ENCODE measurements at regions not wholly inside any gene's neighbourhood (a gene's known extent, or its start where the extent isn't known, plus 50 kb on each side); places are given as distances from the start of the nearest gene placed in this dataset.
"Not testable (repeated sequence)": the region's sequence is repeated elsewhere in the genome, so short reads cannot be mapped to it uniquely, and the experiment has no call there.

GRCh38 chr6:27141529-27142015, 105.9 kb upstream of the PRSS16 start:
- WGBS, 2 donors (ENCODE audit: low coverage in 1 of 2): 43 to 59% methylated on average over 3 of the region's 3 CpGs
- Histone ChIP-seq H3K4me3 (no peak overlapping the region), H3K9me3 (no peaks in the 10 kb centered on the region), H3K27me3 (no peaks in the 10 kb centered on the region), H3K27ac (no peak overlapping the region), H3K36me3 (no peaks in the 10 kb centered on the region), H3K4me1 (peaks cover 9 to 56% (median 18%) of the 10 kb centered on the region in 4 donors)
- TF ChIP-seq CTCF (IDR thresholded peaks at IDR 0.05): no peak
- TF ChIP-seq EP300 (IDR thresholded peaks at IDR 0.05; ENCODE audit: low read depth): no peak
- TF ChIP-seq POLR2A (IDR thresholded peaks at IDR 0.05): no peak
- no peak for TF ChIP-seq POLR2AphosphoS5 (IDR thresholded peaks at IDR 0.05)
- DNase-seq: no peak
- in situ Hi-C loops (cut with MboI; ENCODE audit: low pct_ligation_motif_present in 1 of 4, low pct_unique_long_range_greater_than_20kb in 1 of 4, low sequenced_read_pairs in 3 of 4) (loop anchor here in 3 of 4 donors (25.0 kb wide), 7 partner anchors 804 to 1104 kb away; a partner anchor contains a TSS), intact Hi-C loops (cut with DNase I; ENCODE audit: low total_unique reads) (loop anchor here (2.0 kb wide), 1 partner anchor 983 kb away; a partner anchor contains a TSS)

GRCh38 chr6:27143020-27143388, 104.5 kb upstream of the PRSS16 start:
- not testable (repeated sequence) for DNase-seq, H3K27ac ChIP-seq, H3K9me3 ChIP-seq, H3K4me3 ChIP-seq, H3K27me3 ChIP-seq, H3K36me3 ChIP-seq
- intact Hi-C loops (cut with DNase I; ENCODE audit: low total_unique reads): loop anchor here (2.0 kb wide), 1 partner anchor 984 kb away; a partner anchor contains a TSS
- 98 to 100% methylated on average over 1 to 4 of the region's 4 CpGs for WGBS, 2 donors (ENCODE audit: low coverage in 1 of 2)
- in situ Hi-C loops (cut with MboI; ENCODE audit: low pct_ligation_motif_present in 1 of 4, low pct_unique_long_range_greater_than_20kb in 1 of 4, low sequenced_read_pairs in 3 of 4): loop anchor here in 3 of 4 donors (25.0 kb wide), 7 partner anchors 806 to 1106 kb away; a partner anchor contains a TSS
- peaks cover 9 to 62% (median 18%) of the 10 kb centered on the region in 4 donors for H3K4me1 ChIP-seq

GRCh38 chr6:27143474-27144026, 104.0 kb upstream of the PRSS16 start:
- no peaks in the 10 kb centered on the region for H3K36me3 ChIP-seq
- in situ Hi-C loops (cut with MboI; ENCODE audit: low pct_ligation_motif_present in 1 of 4, low pct_unique_long_range_greater_than_20kb in 1 of 4, low sequenced_read_pairs in 3 of 4) (loop anchor here in 3 of 4 donors (25.0 kb wide), 7 partner anchors 806 to 1106 kb away; a partner anchor contains a TSS), intact Hi-C loops (cut with DNase I; ENCODE audit: low total_unique reads) (loop anchor here (2.0 kb wide), 1 partner anchor 985 kb away; a partner anchor contains a TSS)
- no peaks in the 10 kb centered on the region for H3K27me3 ChIP-seq
- H3K27ac ChIP-seq: no peak overlapping the region
- peaks cover 9 to 57% (median 18%) of the 10 kb centered on the region in 4 donors for H3K4me1 ChIP-seq
- H3K4me3 ChIP-seq: no peak overlapping the region
- TF ChIP-seq EP300 (IDR thresholded peaks at IDR 0.05; ENCODE audit: low read depth) (no peak), CTCF (IDR thresholded peaks at IDR 0.05) (no peak), POLR2AphosphoS5 (IDR thresholded peaks at IDR 0.05) (no peak), POLR2A (IDR thresholded peaks at IDR 0.05) (no peak)
- H3K9me3 ChIP-seq: no peaks in the 10 kb centered on the region
- DNase-seq: no peak
- WGBS, 2 donors (ENCODE audit: low coverage in 1 of 2): 62 to 74% methylated on average over 2 of the region's 2 CpGs

GRCh38 chr6:27144740-27145079, 102.8 kb upstream of the PRSS16 start:
- Histone ChIP-seq H3K9me3 (no peaks in the 10 kb centered on the region), H3K4me3 (peak overlapping the region in 2 of 4 donors; percentile 48 to 51), H3K27ac (peak overlapping the region; percentile 93 to 98 (median 96)), H3K27me3 (no peaks in the 10 kb centered on the region), H3K4me1 (peaks cover 9 to 51% (median 16%) of the 10 kb centered on the region in 4 donors), H3K36me3 (no peaks in the 10 kb centered on the region)
- in situ Hi-C loops (cut with MboI; ENCODE audit: low pct_ligation_motif_present in 1 of 4, low pct_unique_long_range_greater_than_20kb in 1 of 4, low sequenced_read_pairs in 3 of 4): loop anchor here in 3 of 4 donors (25.0 kb wide), 7 partner anchors 807 to 1107 kb away; a partner anchor contains a TSS
- 25 to 35% methylated on average over 5 to 6 of the region's 6 CpGs for WGBS, 2 donors (ENCODE audit: low coverage in 1 of 2)
- intact Hi-C loops (cut with DNase I; ENCODE audit: low total_unique reads): no loop called here
- DNase-seq: no peak
- no peak for TF ChIP-seq EP300 (IDR thresholded peaks at IDR 0.05; ENCODE audit: low read depth)
- TF ChIP-seq POLR2AphosphoS5 (IDR thresholded peaks at IDR 0.05): no peak
- no peak for TF ChIP-seq POLR2A (IDR thresholded peaks at IDR 0.05)
- no peak for TF ChIP-seq CTCF (IDR thresholded peaks at IDR 0.05)

All from transverse colon (tissue), 4 donors.